ENCODE measurements at regions not wholly inside any gene's neighbourhood (a gene's known extent, or its start where the extent isn't known, plus 50 kb on each side); places are given as distances from the start of the nearest gene placed in this dataset.
"Not testable (repeated sequence)": the region's sequence is repeated elsewhere in the genome, so short reads cannot be mapped to it uniquely, and the experiment has no call there.

- DNase-seq (ENCODE audit: low spot score), result no peak
These were observed 526.0 kb downstream of the CCSER2 start for GRCh38 chr10:84854439-84854838.

GRCh38 chr10:84860855-84861254 lies 532.5 kb downstream of the CCSER2 start:
- no peak for DNase-seq (ENCODE audit: low spot score)

DNA sequence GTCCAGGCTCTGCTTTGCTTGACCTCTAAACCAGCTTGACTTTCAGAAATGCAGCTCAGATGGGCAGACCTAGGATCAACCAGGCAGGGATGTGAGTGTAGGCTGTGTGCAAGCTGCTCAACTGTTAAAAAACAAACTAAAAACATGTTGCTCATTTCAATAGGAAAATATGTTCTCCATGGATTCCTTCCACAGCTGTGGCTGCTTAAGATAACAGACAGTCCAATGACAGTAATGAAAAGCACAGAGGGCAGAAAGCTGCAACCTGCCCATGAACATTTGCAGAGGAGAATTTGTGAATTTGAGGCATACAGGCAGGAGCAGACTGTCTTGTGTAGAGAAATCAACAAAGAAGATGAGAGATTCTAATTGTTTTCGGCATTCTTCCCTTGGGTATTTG lies 534.2 kb downstream of the CCSER2 start:
- no peak for DNase-seq (ENCODE audit: low spot score)

GRCh38 chr10:84863675-84864074 lies 535.3 kb downstream of the CCSER2 start:
- DNase-seq (ENCODE audit: low spot score), result no peak

- DNase-seq (ENCODE audit: low spot score), result no peak
These were observed 548.0 kb downstream of the CCSER2 start for GRCh38 chr10:84876116-84876999.

- no peak for DNase-seq (ENCODE audit: low spot score)
These were observed 551.6 kb downstream of the CCSER2 start for GRCh38 chr10:84879991-84880390.

DNA sequence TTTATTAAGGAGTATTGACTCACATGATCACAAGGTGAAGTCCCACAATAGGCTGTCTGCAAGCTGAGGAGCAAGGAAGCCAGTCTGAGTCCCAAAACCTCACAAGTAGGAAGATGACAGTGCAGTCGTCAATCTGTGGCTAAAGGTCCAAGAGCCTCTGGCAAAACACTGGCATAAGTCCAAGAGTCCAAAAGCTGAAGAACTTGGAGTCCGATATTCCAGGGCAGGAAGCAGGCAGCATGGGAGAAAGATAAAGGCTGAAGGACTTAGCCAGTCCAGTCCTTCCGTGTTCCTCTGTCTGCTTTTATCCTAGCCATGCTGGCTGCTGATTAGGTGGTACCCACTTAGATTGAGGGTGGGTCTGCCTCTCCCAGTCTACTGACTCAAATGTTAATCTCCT lies 553.3 kb downstream of the CCSER2 start:
- not testable (repeated sequence) for DNase-seq (ENCODE audit: low spot score)

DNA sequence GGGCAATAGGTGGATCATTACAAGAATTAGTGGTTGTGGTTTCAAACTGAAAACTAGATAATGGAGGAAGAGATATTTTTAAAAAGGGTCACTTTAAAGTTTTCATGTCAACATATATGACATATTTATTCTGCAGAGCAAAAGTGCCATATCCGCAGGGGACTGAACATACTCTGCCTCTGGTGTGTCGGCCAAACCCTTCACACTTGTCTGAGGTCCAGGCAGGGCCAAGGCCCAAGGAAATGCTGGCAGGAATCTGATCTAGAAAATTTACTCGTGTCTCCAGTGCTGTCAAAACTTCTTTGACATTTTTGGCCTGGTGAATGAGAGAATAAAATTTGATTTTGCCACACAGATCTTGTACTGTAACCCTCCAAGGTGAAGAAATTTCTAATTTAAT lies 562.3 kb downstream of the CCSER2 start:
- no peak for DNase-seq (ENCODE audit: low spot score)

DNA sequence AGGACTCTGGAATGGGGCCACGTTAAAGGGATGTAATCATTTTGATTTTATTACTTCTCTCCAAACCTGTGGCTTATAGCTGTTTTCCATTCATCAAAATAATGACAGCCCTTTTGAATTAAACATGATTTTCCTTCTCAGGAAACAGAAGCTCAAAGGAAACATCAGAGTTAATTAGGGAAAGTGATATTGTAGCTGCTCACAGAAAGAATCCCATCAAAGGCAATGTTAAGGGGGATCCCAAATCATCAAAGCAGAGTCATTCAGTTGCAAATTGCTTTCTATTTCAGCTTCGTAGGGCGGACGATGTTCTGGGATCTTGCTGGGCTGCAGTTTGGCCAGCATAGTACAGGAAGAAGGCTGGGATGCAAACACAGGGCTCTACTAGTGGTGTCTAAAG lies 563.2 kb downstream of the CCSER2 start:
- DNase-seq (ENCODE audit: low spot score), result no peak

GRCh38 chr10:84895541-84895940 lies 567.2 kb downstream of the CCSER2 start:
- DNase-seq (ENCODE audit: low spot score), result no peak

GRCh38 chr10:84896909-84897308 lies 568.5 kb downstream of the CCSER2 start:
- DNase-seq (ENCODE audit: low spot score), result no peak

- no peak for DNase-seq (ENCODE audit: low spot score)
These were observed 570.9 kb downstream of the CCSER2 start for GRCh38 chr10:84899268-84899667.

DNA sequence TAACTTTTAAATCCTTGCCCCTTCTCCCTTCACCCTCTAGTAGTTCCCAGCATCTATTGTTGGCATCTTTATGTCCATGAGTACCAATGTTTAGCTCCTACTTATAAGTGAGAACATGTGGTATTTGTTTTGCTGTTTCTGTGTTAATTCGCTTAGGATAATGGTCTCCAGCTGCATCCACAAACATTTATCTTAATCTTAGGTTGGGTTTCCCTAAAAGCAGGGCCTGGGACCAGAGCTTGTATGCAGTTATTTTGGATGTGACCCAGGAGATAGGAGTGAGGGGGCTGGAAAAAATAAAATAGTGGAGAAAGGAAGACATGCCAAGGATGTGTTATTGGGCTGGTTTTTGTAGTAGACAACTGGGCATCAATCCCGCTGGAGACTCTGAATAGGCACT lies 571.8 kb downstream of the CCSER2 start:
- no peak for DNase-seq (ENCODE audit: low spot score)

- no peak for DNase-seq (ENCODE audit: low spot score)
These were observed 573.5 kb downstream of the CCSER2 start for GRCh38 chr10:84901885-84902284.

GRCh38 chr10:84902553-84902952 lies 574.2 kb downstream of the CCSER2 start:
- no peak for DNase-seq (ENCODE audit: low spot score)

DNA sequence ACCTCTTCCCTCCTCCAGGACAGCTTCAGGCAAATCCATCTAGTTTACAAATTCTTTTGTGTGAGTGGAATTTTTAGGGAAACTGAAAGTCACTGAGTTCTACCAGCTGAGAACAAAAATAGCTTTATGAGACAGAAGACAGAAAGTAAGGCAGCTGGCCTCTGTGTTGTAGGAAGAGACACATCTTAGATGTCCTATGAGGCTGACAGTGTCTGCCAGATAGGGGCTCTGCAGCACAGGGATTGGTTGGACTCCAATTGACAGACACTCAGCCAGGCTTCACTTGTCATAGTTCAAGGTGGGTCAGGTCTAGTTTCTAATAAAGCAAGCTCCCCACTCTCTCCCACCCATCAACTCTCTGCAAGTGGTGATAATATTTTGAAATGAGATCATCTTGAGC lies 574.9 kb downstream of the CCSER2 start:
- no peak for DNase-seq (ENCODE audit: low spot score)

DNA sequence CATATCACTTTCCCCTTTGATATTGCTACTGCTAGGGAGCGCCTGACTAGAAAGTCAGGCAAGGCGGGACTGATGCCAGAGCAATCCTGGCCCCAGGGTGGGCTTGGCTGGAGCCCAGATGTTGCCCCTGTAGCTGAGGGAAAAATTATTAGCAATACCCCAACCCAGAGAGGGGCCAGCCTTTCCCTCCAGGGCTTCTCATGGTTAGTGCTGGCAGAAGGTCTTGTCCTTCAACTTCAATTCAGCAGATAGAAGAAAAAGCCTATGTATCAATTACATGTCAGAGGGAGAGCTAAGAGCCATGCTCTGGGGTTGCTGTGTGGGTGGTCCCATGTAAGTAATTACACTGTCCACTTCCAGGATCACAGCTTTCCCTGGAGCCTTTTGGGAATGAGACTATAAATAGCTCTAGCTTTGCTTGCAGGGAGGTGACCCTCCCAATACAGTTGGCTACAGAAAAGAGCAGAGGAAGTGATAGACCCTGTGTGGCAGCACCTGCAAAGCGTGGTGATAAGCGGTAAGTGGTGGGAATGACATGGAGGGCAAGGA lies 579.1 kb downstream of the CCSER2 start:
- no peak for DNase-seq (ENCODE audit: low spot score)

- no peak for DNase-seq (ENCODE audit: low spot score)
These were observed 580.1 kb downstream of the CCSER2 start for GRCh38 chr10:84908491-84908890.

GRCh38 chr10:84921701-84922100 lies 593.3 kb downstream of the CCSER2 start:
- DNase-seq (ENCODE audit: low spot score), result no peak

DNA sequence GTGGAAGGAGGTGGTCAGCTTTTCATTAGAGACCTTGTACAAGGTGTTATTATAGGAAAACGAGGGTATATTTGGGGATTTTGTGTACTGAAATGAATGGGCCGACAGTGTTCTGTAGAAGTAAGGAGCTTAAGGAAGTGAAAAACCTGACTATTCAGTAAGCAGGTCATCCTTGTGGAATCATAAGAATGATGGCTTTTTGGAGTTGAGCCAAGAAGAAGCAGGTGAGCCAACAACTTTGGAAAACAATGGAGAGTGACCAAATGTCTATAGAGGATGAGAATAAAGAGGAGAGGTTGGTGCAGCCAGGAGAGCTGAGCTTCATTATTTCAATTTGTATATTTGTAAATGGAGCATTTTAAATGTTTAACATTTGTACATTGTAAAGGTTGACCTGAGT lies 595.7 kb downstream of the CCSER2 start:
- DNase-seq (ENCODE audit: low spot score), result no peak

- DNase-seq (ENCODE audit: low spot score), result no peak
These were observed 597.1 kb downstream of the CCSER2 start for GRCh38 chr10:84925495-84925894.

GRCh38 chr10:84933402-84933801 lies 605.0 kb downstream of the CCSER2 start:
- no peak for DNase-seq (ENCODE audit: low spot score)

DNA sequence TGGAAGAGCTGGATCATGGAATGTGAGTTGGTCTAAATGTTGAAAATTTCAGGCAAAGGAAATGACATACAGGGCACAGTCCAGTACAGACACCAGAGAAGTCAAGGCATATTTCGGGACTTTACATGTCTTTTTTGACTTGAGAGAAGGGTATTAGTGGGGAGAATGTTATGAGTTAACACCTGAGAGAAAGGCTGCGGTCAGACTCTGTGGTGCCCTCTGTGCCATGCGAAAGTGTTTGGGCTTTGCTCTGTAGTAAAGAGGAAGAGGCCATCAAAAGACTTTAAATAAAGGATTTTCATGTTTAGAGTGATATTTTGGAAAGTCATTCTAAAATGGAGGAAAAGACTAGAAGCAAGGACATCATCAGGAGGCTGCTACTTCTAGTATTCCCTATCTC lies 607.4 kb downstream of the CCSER2 start:
- no peak for DNase-seq (ENCODE audit: low spot score)
